ENCODE measurements at regions not wholly inside any gene's neighbourhood (a gene's known extent, or its start where the extent isn't known, plus 50 kb on each side); places are given as distances from the start of the nearest gene placed in this dataset.

GRCh38 chr11:69992943-69993694, 85.0 kb upstream of the ANO1 start:
- H3K9ac ChIP-seq = no peak overlapping the region
- H3K9me3 ChIP-seq (ENCODE audit: control insufficient read depth, low read length) = no peaks in the 10 kb centered on the region
- no peak overlapping the region for H2AFZ ChIP-seq
- no peaks in the 10 kb centered on the region for H3K4me1 ChIP-seq
- H3K27ac ChIP-seq = no peak overlapping the region
- no peaks in the 10 kb centered on the region for H3K36me3 ChIP-seq (ENCODE audit: control insufficient read depth, insufficient read depth, low read length)
- no peak overlapping the region for H3K4me2 ChIP-seq (ENCODE audit: low read length)
- H3K79me2 ChIP-seq = no peaks in the 10 kb centered on the region
- H3K4me3 ChIP-seq (ENCODE audit: low read depth, low read length) = no peak overlapping the region
- TF ChIP-seq CTCF (IDR thresholded peaks at IDR 0.05) = no peak
- H3K27me3 ChIP-seq (ENCODE audit: control insufficient read depth, insufficient read depth, low read length) = no peaks in the 10 kb centered on the region

- H3K79me2 ChIP-seq = no peaks in the 10 kb centered on the region
- H2AFZ ChIP-seq = no peak overlapping the region
- H3K27me3 ChIP-seq (ENCODE audit: control insufficient read depth, insufficient read depth, low read length) = no peaks in the 10 kb centered on the region
- no peaks in the 10 kb centered on the region for H3K9me3 ChIP-seq (ENCODE audit: control insufficient read depth, low read length)
- H3K4me3 ChIP-seq (ENCODE audit: low read depth, low read length) = no peak overlapping the region
- no peaks in the 10 kb centered on the region for H3K36me3 ChIP-seq (ENCODE audit: control insufficient read depth, insufficient read depth, low read length)
- no peak overlapping the region for H3K27ac ChIP-seq
- H3K9ac ChIP-seq = no peak overlapping the region
- no peak for TF ChIP-seq CTCF (IDR thresholded peaks at IDR 0.05)
- no peak overlapping the region for H3K4me2 ChIP-seq (ENCODE audit: low read length)
- no peaks in the 10 kb centered on the region for H3K4me1 ChIP-seq
Observed at GRCh38 chr11:69994810-69995209, 83.3 kb upstream of the ANO1 start.

GRCh38 chr11:69995697-69996096, 82.4 kb upstream of the ANO1 start:
- no peak overlapping the region for H3K4me3 ChIP-seq (ENCODE audit: low read depth, low read length)
- H3K36me3 ChIP-seq (ENCODE audit: control insufficient read depth, insufficient read depth, low read length) = no peaks in the 10 kb centered on the region
- H3K27me3 ChIP-seq (ENCODE audit: control insufficient read depth, insufficient read depth, low read length) = no peaks in the 10 kb centered on the region
- no peak for TF ChIP-seq CTCF (IDR thresholded peaks at IDR 0.05)
- H2AFZ ChIP-seq = no peak overlapping the region
- no peaks in the 10 kb centered on the region for H3K4me1 ChIP-seq
- no peaks in the 10 kb centered on the region for H3K79me2 ChIP-seq
- H3K9ac ChIP-seq = no peak overlapping the region
- no peak overlapping the region for H3K4me2 ChIP-seq (ENCODE audit: low read length)
- no peaks in the 10 kb centered on the region for H3K9me3 ChIP-seq (ENCODE audit: control insufficient read depth, low read length)
- H3K27ac ChIP-seq = no peak overlapping the region

- no peaks in the 10 kb centered on the region for H3K79me2 ChIP-seq
- TF ChIP-seq CTCF (IDR thresholded peaks at IDR 0.05) = no peak
- H3K36me3 ChIP-seq (ENCODE audit: control insufficient read depth, insufficient read depth, low read length) = no peaks in the 10 kb centered on the region
- no peak overlapping the region for H3K4me2 ChIP-seq (ENCODE audit: low read length)
- no peaks in the 10 kb centered on the region for H3K4me1 ChIP-seq
- no peaks in the 10 kb centered on the region for H3K9me3 ChIP-seq (ENCODE audit: control insufficient read depth, low read length)
- H3K27ac ChIP-seq = no peak overlapping the region
- no peak overlapping the region for H3K4me3 ChIP-seq (ENCODE audit: low read depth, low read length)
- no peak overlapping the region for H3K9ac ChIP-seq
- H2AFZ ChIP-seq = no peak overlapping the region
- no peaks in the 10 kb centered on the region for H3K27me3 ChIP-seq (ENCODE audit: control insufficient read depth, insufficient read depth, low read length)
Observed at GRCh38 chr11:69996451-69996850, 81.7 kb upstream of the ANO1 start.

GRCh38 chr11:69997352-69997751, 80.8 kb upstream of the ANO1 start:
- Histone ChIP-seq H3K4me1 (no peaks in the 10 kb centered on the region), H2AFZ (no peak overlapping the region), H3K9ac (no peak overlapping the region), H3K4me3 (ENCODE audit: low read depth, low read length) (no peak overlapping the region), H3K4me2 (ENCODE audit: low read length) (no peak overlapping the region), H3K27ac (no peak overlapping the region), H3K27me3 (ENCODE audit: control insufficient read depth, insufficient read depth, low read length) (no peaks in the 10 kb centered on the region), H3K9me3 (ENCODE audit: control insufficient read depth, low read length) (no peaks in the 10 kb centered on the region), H3K79me2 (no peaks in the 10 kb centered on the region), H3K36me3 (ENCODE audit: control insufficient read depth, insufficient read depth, low read length) (no peaks in the 10 kb centered on the region)
- no peak for TF ChIP-seq CTCF (IDR thresholded peaks at IDR 0.05)

Data from parathyroid adenoma (tissue), 2 donors.